ENCODE measurements at regions not wholly inside any gene's neighbourhood (a gene's known extent, or its start where the extent isn't known, plus 50 kb on each side); places are given as distances from the start of the nearest gene placed in this dataset.
"Not testable (repeated sequence)": the region's sequence is repeated elsewhere in the genome, so short reads cannot be mapped to it uniquely, and the experiment has no call there.

DNA sequence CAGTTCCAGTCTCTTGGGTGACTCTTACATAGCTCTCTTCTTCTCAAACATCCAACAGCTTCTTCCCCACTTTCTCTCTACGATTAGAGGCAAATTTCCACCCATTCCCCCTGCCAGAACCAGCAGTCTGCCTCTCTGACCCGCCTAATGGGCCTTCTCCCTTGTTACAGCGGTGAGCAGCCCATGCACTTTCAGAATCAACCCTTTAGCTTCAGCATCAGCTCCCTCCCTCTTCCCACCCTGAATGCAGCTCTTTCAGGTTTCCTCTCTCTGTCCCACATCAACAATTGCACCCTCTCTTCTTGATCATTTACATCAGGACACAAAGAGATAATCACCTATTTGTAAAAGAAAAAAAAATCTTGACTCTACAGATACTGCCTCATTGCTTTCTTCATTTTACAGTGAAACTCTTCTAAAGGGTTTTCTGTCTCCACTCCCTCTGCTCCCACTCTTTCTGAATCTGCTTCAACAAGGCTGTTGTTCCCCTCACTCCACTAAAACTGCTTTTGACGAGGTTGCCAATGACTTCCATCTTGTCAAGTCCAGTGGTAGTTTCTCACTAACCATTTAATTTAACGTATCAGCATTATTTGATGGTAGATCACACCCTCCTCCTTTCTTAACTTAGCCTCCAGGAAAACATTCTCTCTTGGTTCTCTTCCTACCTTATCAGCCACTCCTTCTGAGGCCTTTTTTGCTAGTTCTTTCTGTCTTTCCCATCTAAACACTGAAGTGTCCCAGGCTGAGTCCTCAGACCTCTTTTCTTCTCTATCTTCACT is 106.6 kb downstream of the NPY start:
- DNase-seq (ENCODE audit: low read depth): no peak
- no peak for TF ChIP-seq CTCF (conservative IDR thresholded peaks at IDR 0.05; ENCODE audit: low read depth, low read length)
- no peak overlapping the region for H3K4me3 ChIP-seq (ENCODE audit: low read depth, low read length)

DNA sequence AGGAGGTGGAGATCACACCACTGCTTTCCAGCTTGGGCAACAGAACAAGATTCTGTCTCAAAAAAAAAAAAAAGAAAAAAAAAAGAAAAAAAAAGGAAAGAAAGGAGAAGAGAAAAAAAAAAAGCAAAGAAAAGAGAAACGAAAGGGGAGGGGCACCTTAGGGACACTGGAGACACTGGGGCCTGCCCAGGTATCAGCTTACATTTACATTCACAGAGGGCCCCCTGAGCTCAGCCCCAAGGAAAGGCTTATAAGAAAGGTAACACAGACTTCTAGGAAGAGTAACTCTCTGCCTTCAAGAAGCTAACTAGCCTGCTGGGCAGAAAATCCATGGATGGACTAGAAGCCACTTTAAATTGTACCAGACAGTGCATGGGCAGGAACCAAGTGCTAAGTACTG is 108.8 kb downstream of the NPY start:
- H3K4me3 ChIP-seq (ENCODE audit: low read depth, low read length): no peak overlapping the region
- no peak for DNase-seq (ENCODE audit: low read depth)
- no peak for TF ChIP-seq CTCF (conservative IDR thresholded peaks at IDR 0.05; ENCODE audit: low read depth, low read length)

GRCh38 chr7:24395512-24395911 is 111.5 kb downstream of the NPY start:
- H3K4me3 ChIP-seq (ENCODE audit: low read depth, low read length): no peak overlapping the region
- no peak for TF ChIP-seq CTCF (conservative IDR thresholded peaks at IDR 0.05; ENCODE audit: low read depth, low read length)
- DNase-seq (ENCODE audit: low read depth): no peak

- H3K4me3 ChIP-seq (ENCODE audit: low read depth, low read length); DNase-seq (ENCODE audit: low read depth): not testable (repeated sequence)
These were observed 112.4 kb downstream of the NPY start for GRCh38 chr7:24396387-24396786.

DNA sequence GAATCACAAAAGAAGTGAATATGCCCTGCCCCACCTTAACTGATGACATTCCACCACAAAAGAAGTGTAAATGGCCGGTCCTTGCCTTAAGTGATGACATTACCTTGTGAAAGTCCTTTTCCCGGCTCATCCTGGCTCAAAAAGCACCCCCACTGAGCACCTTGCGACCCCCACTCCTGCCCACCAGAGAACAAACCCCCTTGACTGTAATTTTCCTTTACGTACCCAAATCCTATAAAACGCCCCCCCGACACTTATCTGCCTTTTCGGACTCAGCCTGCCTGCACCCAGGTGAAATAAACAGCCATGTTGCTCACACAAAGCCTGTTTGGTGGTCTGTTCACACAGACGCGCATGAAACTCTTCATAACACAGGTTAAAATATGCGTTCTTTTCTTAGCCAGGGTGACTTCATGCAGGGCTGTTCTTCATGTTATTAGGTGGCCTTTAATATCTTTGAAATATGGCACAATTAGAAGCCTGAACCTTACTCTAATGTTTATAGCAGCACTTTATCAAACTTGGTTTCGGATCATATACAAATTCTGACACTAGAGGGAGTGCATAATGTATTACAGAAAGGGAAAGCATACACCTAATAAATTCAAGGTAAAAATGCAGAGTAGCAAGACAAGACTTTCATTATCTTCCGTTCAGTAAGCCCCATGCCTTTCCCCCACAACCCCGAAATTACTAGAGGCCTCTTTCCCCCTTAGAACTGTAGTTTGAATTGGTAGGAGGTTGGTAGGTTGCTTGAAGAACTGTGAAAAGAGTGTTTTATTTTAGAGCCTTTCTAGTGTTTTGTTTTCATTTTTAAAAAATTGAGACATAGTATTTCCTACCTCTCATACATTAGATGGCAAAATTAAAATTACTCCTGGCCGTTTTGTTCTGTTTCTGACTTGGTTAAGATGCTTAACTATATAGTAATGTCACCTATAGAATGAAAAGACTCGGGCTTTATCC is 117.9 kb downstream of the NPY start:
- no peak for DNase-seq (ENCODE audit: low read depth)
- TF ChIP-seq CTCF (conservative IDR thresholded peaks at IDR 0.05; ENCODE audit: low read depth, low read length): peak; percentile 63
- peak overlapping the region; percentile 44 for H3K4me3 ChIP-seq (ENCODE audit: low read depth, low read length)

GRCh38 chr7:24402655-24403054 is 118.7 kb downstream of the NPY start:
- no peak for TF ChIP-seq CTCF (conservative IDR thresholded peaks at IDR 0.05; ENCODE audit: low read depth, low read length)
- DNase-seq (ENCODE audit: low read depth): no peak
- no peak overlapping the region for H3K4me3 ChIP-seq (ENCODE audit: low read depth, low read length)

DNA sequence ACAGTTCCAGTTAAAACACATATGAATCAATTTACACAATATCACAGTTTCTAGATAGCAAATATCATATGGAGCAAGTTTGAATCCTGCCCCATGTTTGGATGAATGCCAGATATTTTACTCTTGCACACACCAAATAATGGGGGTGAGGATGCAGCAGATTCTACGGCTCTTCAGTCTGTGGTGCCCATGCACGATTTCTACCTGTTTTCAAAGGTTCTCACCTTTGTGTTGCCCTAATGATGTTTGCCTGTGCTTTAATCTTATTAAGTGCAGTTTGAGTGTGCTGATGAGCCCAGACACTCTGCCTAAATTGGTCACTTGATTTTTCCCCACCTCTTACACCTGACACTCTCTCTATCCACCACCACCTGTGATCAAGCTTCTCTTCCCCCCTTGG is 119.6 kb downstream of the NPY start:
- DNase-seq (ENCODE audit: low read depth): no peak
- no peak overlapping the region for H3K4me3 ChIP-seq (ENCODE audit: low read depth, low read length)
- no peak for TF ChIP-seq CTCF (conservative IDR thresholded peaks at IDR 0.05; ENCODE audit: low read depth, low read length)
